Thyroid gland (tissue), 4 donors: ENCODE measurements at regions not wholly inside any gene's neighbourhood (a gene's known extent, or its start where the extent isn't known, plus 50 kb on each side); places are given as distances from the start of the nearest gene placed in this dataset.

Source experiments
- POLR2A ChIP-seq, 2 donors: fragments of 450-650 bp; IDR thresholded peaks; one replicate each; pipeline ENCODE4 v1.6.1; 2017; ENCODE audit warnings: antibody characterized with exemption in 2 of 2, mild to moderate bottlenecking in 2 of 2, moderate library complexity in 1 of 2
- TF ChIP-seq, protein P1 (sequence below), 6 experiments: fragments of 200-600 bp in 3 of 6; fragments of 450-650 bp in 3 of 6; sonication (generic) in 3 of 6; IDR thresholded peaks; one replicate each; pipeline ENCODE4 v1.5.1; 2016 to 2019; ENCODE audit warnings: antibody characterized with exemption in 6 of 6, mild to moderate bottlenecking in 2 of 6, inconsistent platforms in 1 of 6, moderate library complexity in 1 of 6

DNA sequence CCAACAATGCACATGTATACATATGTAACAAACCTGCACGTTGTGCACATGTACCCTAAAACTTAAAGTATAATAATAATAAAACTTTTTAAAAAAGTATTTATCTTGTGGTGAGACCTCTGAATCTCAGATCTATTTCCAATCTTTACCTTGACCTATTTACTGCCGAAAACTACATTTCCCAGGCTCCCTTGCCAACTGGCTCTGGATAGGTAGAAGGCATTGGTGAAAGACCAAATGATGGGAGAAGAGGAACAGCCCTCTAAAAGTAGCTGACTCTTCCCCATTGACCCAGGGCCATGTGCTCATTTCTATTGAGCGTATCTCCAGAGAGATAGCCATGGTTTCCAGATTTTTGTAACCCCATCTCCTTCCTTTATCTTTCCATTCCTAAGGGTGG is 247.4 kb downstream of the GPAM start:
- TF ChIP-seq, protein P1, sequence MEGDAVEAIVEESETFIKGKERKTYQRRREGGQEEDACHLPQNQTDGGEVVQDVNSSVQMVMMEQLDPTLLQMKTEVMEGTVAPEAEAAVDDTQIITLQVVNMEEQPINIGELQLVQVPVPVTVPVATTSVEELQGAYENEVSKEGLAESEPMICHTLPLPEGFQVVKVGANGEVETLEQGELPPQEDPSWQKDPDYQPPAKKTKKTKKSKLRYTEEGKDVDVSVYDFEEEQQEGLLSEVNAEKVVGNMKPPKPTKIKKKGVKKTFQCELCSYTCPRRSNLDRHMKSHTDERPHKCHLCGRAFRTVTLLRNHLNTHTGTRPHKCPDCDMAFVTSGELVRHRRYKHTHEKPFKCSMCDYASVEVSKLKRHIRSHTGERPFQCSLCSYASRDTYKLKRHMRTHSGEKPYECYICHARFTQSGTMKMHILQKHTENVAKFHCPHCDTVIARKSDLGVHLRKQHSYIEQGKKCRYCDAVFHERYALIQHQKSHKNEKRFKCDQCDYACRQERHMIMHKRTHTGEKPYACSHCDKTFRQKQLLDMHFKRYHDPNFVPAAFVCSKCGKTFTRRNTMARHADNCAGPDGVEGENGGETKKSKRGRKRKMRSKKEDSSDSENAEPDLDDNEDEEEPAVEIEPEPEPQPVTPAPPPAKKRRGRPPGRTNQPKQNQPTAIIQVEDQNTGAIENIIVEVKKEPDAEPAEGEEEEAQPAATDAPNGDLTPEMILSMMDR (IDR thresholded peaks at IDR 0.05), result no peak
- no peak for TF ChIP-seq POLR2A (IDR thresholded peaks at IDR 0.05)
